Frontal cortex (tissue), 4 donors: ENCODE measurements at regions not wholly inside any gene's neighbourhood (a gene's known extent, or its start where the extent isn't known, plus 50 kb on each side); places are given as distances from the start of the nearest gene placed in this dataset. TPM values are rescaled to one million over a fixed set of nuclear protein-coding genes. Genes with fewer than 3 reads are reported as not detected.

ENCODE experiments used
- DNase-seq, 2 donors: peaks; one replicate each; pipeline ENCODE4 v3.0.0; 2012; ENCODE audit warnings: low spot score in 2 of 2
- FAIRE-seq: peaks from 2 replicates; lab custom pipeline; 2012; peaks lifted over from hg19 to GRCh38; lab: Jason Lieb, UNC
- small RNA-seq: library from RNA; depleted of rRNA; stranded (forward); fragments of <200 nt; gene quantifications from one replicate; pipeline ENCODE3, GENCODE V24; 2014
- donor health status: control.
- donor health status: control.
- donor health status: control.

GRCh38 chr20:17169585-17170136, 57.2 kb upstream of the PCSK2 start:
- FAIRE-seq (no peak), DNase-seq (no peak)

- no peak for DNase-seq
- no peak for FAIRE-seq
These were observed 55.0 kb upstream of the PCSK2 start for GRCh38 chr20:17171746-17172280.

GRCh38 chr20:17172836-17173516, 53.9 kb upstream of the PCSK2 start:
- FAIRE-seq (no peak), DNase-seq (no peak)

Small RNA genes in the stretch of these regions (small RNA-seq; reads per million reads assigned to genes)
- not detected for gene RF00012
